ENCODE measurements at regions not wholly inside any gene's neighbourhood (a gene's known extent, or its start where the extent isn't known, plus 50 kb on each side); places are given as distances from the start of the nearest gene placed in this dataset.
A peak's percentile ranks its signal among the peaks of the same experiment; 100 is the strongest.

- no TSS peak for BruUV-seq (replicated peaks)
- Histone ChIP-seq H3K9me2 (ENCODE audit: insufficient read depth) (no peaks in the 10 kb centered on the region), H3K79me2 (ENCODE audit: insufficient read depth, low read length) (no peaks in the 10 kb centered on the region), H3K4me1 (ENCODE audit: control insufficient read depth in 1 of 2, insufficient read depth in 2 of 2, low read length in 2 of 2) (peaks cover 18 to 56% of the 10 kb centered on the region in 2 experiments), H2AFZ (ENCODE audit: low read depth, low read length, poor library complexity, severe bottlenecking) (no peak overlapping the region), H3K36me3 (ENCODE audit: control insufficient read depth in 1 of 2, insufficient read depth in 2 of 2, low read length in 2 of 2) (no peaks in the 10 kb centered on the region), H3K27ac (ENCODE audit: low read depth, low read length) (no peak overlapping the region), H3K4me2 (ENCODE audit: low read length) (peak overlapping the region; percentile 71), H3K27me3 (ENCODE audit: insufficient read depth, low read length) (no peaks in the 10 kb centered on the region), H3K4me3 (replicated peaks in 1 of 2; ENCODE audit: low read depth in 1 of 2, low read length in 2 of 2) (no peak overlapping the region), H4K20me1 (ENCODE audit: insufficient read depth) (no peaks in the 10 kb centered on the region), H3K9ac (ENCODE audit: low read length) (0 out of 2 replicates have a peak overlapping the region, but pooled peaks have one; percentile 43), H3K9me3 (ENCODE audit: control insufficient read depth in 1 of 2, insufficient read depth in 1 of 2, low read depth in 1 of 2, low read length in 2 of 2) (peaks cover 0 to 8% of the 10 kb centered on the region in 2 experiments; a peak in 1 of 4 replicates)
- ATAC-seq, result no peak
- intact Hi-C loops (cut with micrococcal nuclease), result no loop called here
- RAD21 ChIA-PET (ENCODE audit: low non-redundant PET in 1 of 2, low total read pairs in 2 of 2, uncharacterized antibody in 2 of 2, unreplicated experiment in 2 of 2), result no interaction called here
- no peak for DNase-seq (ENCODE audit: low read depth, low spot score)
- CTCF ChIA-PET, result interaction anchor here (1.1 to 1.3 kb wide), 3 partner anchors 14 to 287 kb away, joined by 3 to 5 read pairs (median 4); partner anchors contain the start of gene VEGFA
- POLR2A ChIA-PET, result interaction anchor here (1.1 to 2.1 kb wide), 4 partner anchors 14 to 288 kb away, joined by 4 to 10 read pairs (median 5); partner anchors contain the start of gene VEGFA
- TF ChIP-seq, protein P1, sequence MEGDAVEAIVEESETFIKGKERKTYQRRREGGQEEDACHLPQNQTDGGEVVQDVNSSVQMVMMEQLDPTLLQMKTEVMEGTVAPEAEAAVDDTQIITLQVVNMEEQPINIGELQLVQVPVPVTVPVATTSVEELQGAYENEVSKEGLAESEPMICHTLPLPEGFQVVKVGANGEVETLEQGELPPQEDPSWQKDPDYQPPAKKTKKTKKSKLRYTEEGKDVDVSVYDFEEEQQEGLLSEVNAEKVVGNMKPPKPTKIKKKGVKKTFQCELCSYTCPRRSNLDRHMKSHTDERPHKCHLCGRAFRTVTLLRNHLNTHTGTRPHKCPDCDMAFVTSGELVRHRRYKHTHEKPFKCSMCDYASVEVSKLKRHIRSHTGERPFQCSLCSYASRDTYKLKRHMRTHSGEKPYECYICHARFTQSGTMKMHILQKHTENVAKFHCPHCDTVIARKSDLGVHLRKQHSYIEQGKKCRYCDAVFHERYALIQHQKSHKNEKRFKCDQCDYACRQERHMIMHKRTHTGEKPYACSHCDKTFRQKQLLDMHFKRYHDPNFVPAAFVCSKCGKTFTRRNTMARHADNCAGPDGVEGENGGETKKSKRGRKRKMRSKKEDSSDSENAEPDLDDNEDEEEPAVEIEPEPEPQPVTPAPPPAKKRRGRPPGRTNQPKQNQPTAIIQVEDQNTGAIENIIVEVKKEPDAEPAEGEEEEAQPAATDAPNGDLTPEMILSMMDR (IDR thresholded peaks at IDR 0.05 in 2 of 3, conservative IDR thresholded peaks at IDR 0.05 in 1 of 3; ENCODE audit: borderline replicate concordance in 1 of 3, insufficient read depth in 1 of 3, low read depth in 2 of 3, low read length in 2 of 3), result no peak
- TF ChIP-seq ELF1 (IDR thresholded peaks at IDR 0.05; ENCODE audit: borderline replicate concordance, low read depth) (no peak), SP1 (IDR thresholded peaks at IDR 0.05; ENCODE audit: low read depth) (no peak), TCF7L2 (IDR thresholded peaks at IDR 0.05; ENCODE audit: borderline replicate concordance, extremely low read depth, insufficient read depth, insufficient read length) (no peak), RAD21 (IDR thresholded peaks at IDR 0.05; ENCODE audit: low read depth) (no peak), CBX3 (IDR thresholded peaks at IDR 0.05; ENCODE audit: low read depth) (no peak), YY1 (IDR thresholded peaks at IDR 0.05; ENCODE audit: extremely low read depth, insufficient replicate concordance, low read depth, low read length) (no peak), ZBTB33 (IDR thresholded peaks at IDR 0.05; ENCODE audit: extremely low read depth, insufficient replicate concordance, low read length) (no peak), POLR2AphosphoS5 (IDR thresholded peaks at IDR 0.05; ENCODE audit: low read depth, low read length) (no peak), FOSL1 (IDR thresholded peaks at IDR 0.05; ENCODE audit: low read depth) (no peak), EZH2phosphoT487 (IDR thresholded peaks at IDR 0.05; ENCODE audit: borderline replicate concordance) (no peak)
- TF ChIP-seq, protein P2, sequence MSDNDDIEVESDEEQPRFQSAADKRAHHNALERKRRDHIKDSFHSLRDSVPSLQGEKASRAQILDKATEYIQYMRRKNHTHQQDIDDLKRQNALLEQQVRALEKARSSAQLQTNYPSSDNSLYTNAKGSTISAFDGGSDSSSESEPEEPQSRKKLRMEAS (IDR thresholded peaks at IDR 0.05), result no peak
- TF ChIP-seq, protein P3, sequence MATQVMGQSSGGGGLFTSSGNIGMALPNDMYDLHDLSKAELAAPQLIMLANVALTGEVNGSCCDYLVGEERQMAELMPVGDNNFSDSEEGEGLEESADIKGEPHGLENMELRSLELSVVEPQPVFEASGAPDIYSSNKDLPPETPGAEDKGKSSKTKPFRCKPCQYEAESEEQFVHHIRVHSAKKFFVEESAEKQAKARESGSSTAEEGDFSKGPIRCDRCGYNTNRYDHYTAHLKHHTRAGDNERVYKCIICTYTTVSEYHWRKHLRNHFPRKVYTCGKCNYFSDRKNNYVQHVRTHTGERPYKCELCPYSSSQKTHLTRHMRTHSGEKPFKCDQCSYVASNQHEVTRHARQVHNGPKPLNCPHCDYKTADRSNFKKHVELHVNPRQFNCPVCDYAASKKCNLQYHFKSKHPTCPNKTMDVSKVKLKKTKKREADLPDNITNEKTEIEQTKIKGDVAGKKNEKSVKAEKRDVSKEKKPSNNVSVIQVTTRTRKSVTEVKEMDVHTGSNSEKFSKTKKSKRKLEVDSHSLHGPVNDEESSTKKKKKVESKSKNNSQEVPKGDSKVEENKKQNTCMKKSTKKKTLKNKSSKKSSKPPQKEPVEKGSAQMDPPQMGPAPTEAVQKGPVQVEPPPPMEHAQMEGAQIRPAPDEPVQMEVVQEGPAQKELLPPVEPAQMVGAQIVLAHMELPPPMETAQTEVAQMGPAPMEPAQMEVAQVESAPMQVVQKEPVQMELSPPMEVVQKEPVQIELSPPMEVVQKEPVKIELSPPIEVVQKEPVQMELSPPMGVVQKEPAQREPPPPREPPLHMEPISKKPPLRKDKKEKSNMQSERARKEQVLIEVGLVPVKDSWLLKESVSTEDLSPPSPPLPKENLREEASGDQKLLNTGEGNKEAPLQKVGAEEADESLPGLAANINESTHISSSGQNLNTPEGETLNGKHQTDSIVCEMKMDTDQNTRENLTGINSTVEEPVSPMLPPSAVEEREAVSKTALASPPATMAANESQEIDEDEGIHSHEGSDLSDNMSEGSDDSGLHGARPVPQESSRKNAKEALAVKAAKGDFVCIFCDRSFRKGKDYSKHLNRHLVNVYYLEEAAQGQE (IDR thresholded peaks at IDR 0.05; ENCODE audit: low read depth), result no peak
- TF ChIP-seq, protein P4, sequence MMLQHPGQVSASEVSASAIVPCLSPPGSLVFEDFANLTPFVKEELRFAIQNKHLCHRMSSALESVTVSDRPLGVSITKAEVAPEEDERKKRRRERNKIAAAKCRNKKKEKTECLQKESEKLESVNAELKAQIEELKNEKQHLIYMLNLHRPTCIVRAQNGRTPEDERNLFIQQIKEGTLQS (IDR thresholded peaks at IDR 0.05), result no peak
Observed at GRCh38 chr6:44057238-44057930, 69.9 kb downstream of the MRPL14 start.

Measured in HCT116 (cell line).